OCI-LY7 (cell line): ENCODE measurements at regions not wholly inside any gene's neighbourhood (a gene's known extent, or its start where the extent isn't known, plus 50 kb on each side); places are given as distances from the start of the nearest gene placed in this dataset.
"Not testable (repeated sequence)": the region's sequence is repeated elsewhere in the genome, so short reads cannot be mapped to it uniquely, and the experiment has no call there.

Experiments
- BruUV-seq: library from RNA; stranded (reverse); fragments of 400-500 nt; replicated peaks from 2 replicates; lab custom pipeline; 2021; lab: Mats Ljungman, UMichigan
- CTCF ChIA-PET: fragments of 300-600 bp; sonication (Branson Sonifier 250); formaldehyde crosslinking; loops from one replicate; lab custom pipeline; 2022; ENCODE audit warnings: antibody characterized with exemption; ENCODE audit not compliant: unreplicated experiment; lab: Charles Lee
- POLR2A ChIA-PET: fragments of 300-600 bp; sonication (Branson Sonifier 250); formaldehyde crosslinking; loops from one replicate; lab custom pipeline; 2022; ENCODE audit warnings: antibody characterized with exemption; lab: Charles Lee
- DNase-seq: peaks from one replicate; pipeline ENCODE4 v3.0.0-alpha.2; 2015; ENCODE audit warnings: low spot score
- H2AFZ ChIP-seq: fragments of 200-600 bp; sonication (generic), shearing (Covaris generic); 2 replicates; pipeline ENCODE4 v1.6.1; 2014; ENCODE audit warnings: mild to moderate bottlenecking, antibody characterized with exemption, low read length, moderate library complexity
- H3K27ac ChIP-seq: fragments of 200-600 bp; sonication (generic); 2 replicates; pipeline ENCODE4 v1.5.1; 2014; ENCODE audit warnings: mixed run types, low read depth, mild to moderate bottlenecking, moderate library complexity, low read length, inconsistent platforms; ENCODE audit not compliant: poor library complexity, severe bottlenecking
- H3K36me3 ChIP-seq: fragments of 200-600 bp; sonication (generic); 2 replicates; pipeline ENCODE4 v1.6.1; 2014; ENCODE audit warnings: mild to moderate bottlenecking, antibody characterized with exemption, low read length, moderate library complexity, mixed read lengths; ENCODE audit not compliant: insufficient read depth
- H3K4me1 ChIP-seq: fragments of 200-600 bp; sonication (generic); 2 replicates; pipeline ENCODE4 v1.5.1; 2014; ENCODE audit warnings: mild to moderate bottlenecking, low read length; ENCODE audit not compliant: insufficient read depth, poor library complexity, severe bottlenecking
- H3K4me2 ChIP-seq: fragments of 200-600 bp; sonication (generic); 2 replicates; pipeline ENCODE4 v1.6.1; 2014; ENCODE audit warnings: mild to moderate bottlenecking, low read length
- H3K4me3 ChIP-seq: fragments of 200-600 bp; sonication (generic); 2 replicates; pipeline ENCODE4 v1.5.1; 2014; ENCODE audit warnings: mild to moderate bottlenecking, low read depth, low read length; ENCODE audit not compliant: poor library complexity, severe bottlenecking
- H3K79me2 ChIP-seq: fragments of 200-600 bp; sonication (generic); 2 replicates; pipeline ENCODE4 v1.6.1; 2016; ENCODE audit warnings: low read depth, mild to moderate bottlenecking, low read length, moderate library complexity, mixed read lengths; ENCODE audit not compliant: insufficient read depth
- H3K9me2 ChIP-seq: fragments of 200-600 bp; sonication (generic); 2 replicates; pipeline ENCODE4 v1.6.1; 2016; ENCODE audit warnings: mild to moderate bottlenecking, low read length, mixed read lengths; ENCODE audit not compliant: insufficient read depth
- H3K9me3 ChIP-seq: fragments of 200-600 bp; sonication (generic); 2 replicates; pipeline ENCODE4 v1.6.1; 2014; ENCODE audit warnings: mild to moderate bottlenecking, mixed run types, low read length, mixed read lengths
- H4K20me1 ChIP-seq: fragments of 200-600 bp; sonication (generic); 2 replicates; pipeline ENCODE4 v1.6.1; 2014; ENCODE audit warnings: mild to moderate bottlenecking, antibody characterized with exemption, low read length, moderate library complexity, mixed read lengths; ENCODE audit not compliant: insufficient read depth
- EZH2phosphoT487 ChIP-seq: fragments of 200-600 bp; sonication (generic); IDR thresholded peaks from 2 replicates; pipeline ENCODE4 v1.6.1; 2018; ENCODE audit warnings: low read depth, borderline replicate concordance, mild to moderate bottlenecking, mixed run types, antibody characterized with exemption, low read length, moderate library complexity, mixed read lengths
- intact Hi-C: fragments of 100-400 bp; cut with micrococcal nuclease; formaldehyde crosslinking; loops from one replicate; pipeline ENCODE4 v1.10.0; 2022; ENCODE audit not compliant: unreplicated experiment
- TF ChIP-seq, protein P1 (sequence below): fragments of 200-600 bp; sonication (generic); conservative IDR thresholded peaks from 2 replicates; pipeline ENCODE4 v1.5.1; 2014; ENCODE audit warnings: mild to moderate bottlenecking, antibody characterized with exemption, low read length, moderate library complexity, mixed read lengths

DNA sequence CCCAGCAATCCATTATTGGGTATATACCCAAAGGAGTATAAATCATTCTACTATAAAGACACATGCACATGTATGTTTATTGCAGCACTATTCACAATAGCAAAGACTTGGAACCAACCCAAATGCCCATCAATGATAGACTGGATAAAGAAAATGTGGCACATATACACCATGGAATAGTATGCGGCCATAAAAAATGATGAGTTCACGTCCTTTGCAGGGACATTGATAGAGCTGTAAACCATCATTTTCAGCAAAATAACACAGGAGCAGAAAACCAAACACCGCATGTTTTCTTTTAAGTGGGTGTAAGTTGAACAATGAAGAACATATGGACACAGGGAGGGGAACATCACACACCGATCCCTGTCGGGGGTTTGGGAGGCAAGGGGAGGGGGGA, 56.7 kb downstream of the PALS2 start:
- BruUV-seq, H3K9me3 ChIP-seq, DNase-seq, H3K4me1 ChIP-seq, CTCF ChIA-PET, H3K27ac ChIP-seq, H3K79me2 ChIP-seq, intact Hi-C loops, H3K4me3 ChIP-seq, H4K20me1 ChIP-seq, H3K4me2 ChIP-seq, H3K9me2 ChIP-seq, H2AFZ ChIP-seq: not testable (repeated sequence)
- peaks cover 17% of the 10 kb centered on the region for H3K36me3 ChIP-seq
- POLR2A ChIA-PET: interaction anchor here (0.6 to 1.2 kb wide), 2 partner anchors 51 to 380 kb away, joined by 3 to 5 read pairs; no protein-coding TSS in a partner anchor

DNA sequence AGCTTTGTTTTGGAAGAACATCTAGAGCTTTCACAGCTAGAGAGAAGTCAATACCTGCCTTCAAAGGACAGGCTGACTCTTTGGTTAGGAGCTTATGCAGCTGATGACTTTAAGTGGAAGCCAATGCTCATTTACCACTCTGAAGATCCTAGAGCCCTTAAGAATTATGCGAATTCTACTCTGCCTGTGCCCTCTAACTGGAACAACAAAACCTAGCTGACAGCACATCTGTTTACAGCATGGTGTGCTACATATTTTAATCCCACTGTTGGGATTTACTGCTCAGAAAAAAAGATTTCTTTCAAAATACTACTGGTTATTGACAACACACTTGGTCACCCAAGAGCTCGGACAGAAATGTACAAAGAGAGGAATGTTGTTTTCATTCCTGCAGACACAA, 57.3 kb downstream of the PALS2 start:
- no peak overlapping the region for H3K4me3 ChIP-seq
- no peak overlapping the region for H2AFZ ChIP-seq
- CTCF ChIA-PET: no interaction called here
- no peaks in the 10 kb centered on the region for H3K9me3 ChIP-seq
- TF ChIP-seq, protein P1, sequence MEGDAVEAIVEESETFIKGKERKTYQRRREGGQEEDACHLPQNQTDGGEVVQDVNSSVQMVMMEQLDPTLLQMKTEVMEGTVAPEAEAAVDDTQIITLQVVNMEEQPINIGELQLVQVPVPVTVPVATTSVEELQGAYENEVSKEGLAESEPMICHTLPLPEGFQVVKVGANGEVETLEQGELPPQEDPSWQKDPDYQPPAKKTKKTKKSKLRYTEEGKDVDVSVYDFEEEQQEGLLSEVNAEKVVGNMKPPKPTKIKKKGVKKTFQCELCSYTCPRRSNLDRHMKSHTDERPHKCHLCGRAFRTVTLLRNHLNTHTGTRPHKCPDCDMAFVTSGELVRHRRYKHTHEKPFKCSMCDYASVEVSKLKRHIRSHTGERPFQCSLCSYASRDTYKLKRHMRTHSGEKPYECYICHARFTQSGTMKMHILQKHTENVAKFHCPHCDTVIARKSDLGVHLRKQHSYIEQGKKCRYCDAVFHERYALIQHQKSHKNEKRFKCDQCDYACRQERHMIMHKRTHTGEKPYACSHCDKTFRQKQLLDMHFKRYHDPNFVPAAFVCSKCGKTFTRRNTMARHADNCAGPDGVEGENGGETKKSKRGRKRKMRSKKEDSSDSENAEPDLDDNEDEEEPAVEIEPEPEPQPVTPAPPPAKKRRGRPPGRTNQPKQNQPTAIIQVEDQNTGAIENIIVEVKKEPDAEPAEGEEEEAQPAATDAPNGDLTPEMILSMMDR: no peak
- TF ChIP-seq EZH2phosphoT487: no peak
- H4K20me1 ChIP-seq: 0 out of 2 replicates have a peak, but pooled peaks cover 3% of the 10 kb centered on the region
- H3K79me2 ChIP-seq: peaks cover 3% of the 10 kb centered on the region; the same call in 1 of the 2 replicates
- DNase-seq: no peak
- H3K4me2 ChIP-seq: no peak overlapping the region
- POLR2A ChIA-PET: interaction anchor here (0.6 to 1.2 kb wide), 3 partner anchors 16 to 381 kb away, joined by 3 to 5 read pairs (median 3); no protein-coding TSS in a partner anchor
- no peaks in the 10 kb centered on the region for H3K9me2 ChIP-seq
- intact Hi-C loops: no loop called here
- BruUV-seq: no TSS peak
- H3K27ac ChIP-seq: no peak overlapping the region
- no peaks in the 10 kb centered on the region for H3K4me1 ChIP-seq
- peaks cover 13% of the 10 kb centered on the region for H3K36me3 ChIP-seq

DNA sequence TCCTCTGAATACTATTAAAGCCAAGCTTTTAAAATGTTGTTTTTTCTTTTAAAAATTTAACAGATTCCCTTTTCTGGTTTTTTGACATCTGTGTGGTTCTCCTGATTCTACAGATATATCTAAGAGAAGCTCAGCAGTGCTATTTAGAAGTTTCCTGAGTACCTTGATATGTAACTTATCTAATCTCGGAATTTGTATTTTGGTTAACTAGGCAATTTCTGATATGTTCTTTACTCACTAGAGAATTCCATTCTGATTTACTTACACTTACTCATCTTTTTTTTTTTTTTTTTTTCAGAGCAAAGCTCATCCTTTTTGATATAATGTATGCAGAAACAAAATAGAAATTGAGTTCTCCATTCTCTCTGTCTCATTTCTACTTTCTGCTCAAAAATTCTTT, 63.8 kb downstream of the PALS2 start:
- no peaks in the 10 kb centered on the region for H3K9me2 ChIP-seq
- ChIA-PET POLR2A (interaction anchor here (0.6 to 1.1 kb wide), 7 partner anchors 9 to 200 kb away, joined by 3 to 5 read pairs (median 3); no protein-coding TSS in a partner anchor), CTCF (interaction anchor here (0.6 kb wide), 1 partner anchor 56 kb away, joined by 3 read pairs; no protein-coding TSS in a partner anchor)
- no peaks in the 10 kb centered on the region for H3K79me2 ChIP-seq
- no peak overlapping the region for H3K27ac ChIP-seq
- no peak overlapping the region for H3K4me3 ChIP-seq
- no peak overlapping the region for H2AFZ ChIP-seq
- TF ChIP-seq, protein P1: no peak
- no peak for TF ChIP-seq EZH2phosphoT487
- no peaks in the 10 kb centered on the region for H3K9me3 ChIP-seq
- DNase-seq: no peak
- 0 out of 2 replicates have a peak, but pooled peaks cover 4% of the 10 kb centered on the region for H4K20me1 ChIP-seq
- H3K4me2 ChIP-seq: no peak overlapping the region
- intact Hi-C loops: no loop called here
- peaks cover 5% of the 10 kb centered on the region for H3K36me3 ChIP-seq
- no TSS peak for BruUV-seq
- no peaks in the 10 kb centered on the region for H3K4me1 ChIP-seq
